HG02852 (cell line): ENCODE measurements at regions not wholly inside any gene's neighbourhood (a gene's known extent, or its start where the extent isn't known, plus 50 kb on each side); places are given as distances from the start of the nearest gene placed in this dataset.

ENCODE experiments used
- ATAC-seq: cut with Tn5 transposase; IDR thresholded peaks from one replicate; pipeline ENCODE4 v1.9.1; 2021; ENCODE audit warnings: mild to moderate bottlenecking, moderate library complexity; ENCODE audit not compliant: unreplicated experiment

DNA sequence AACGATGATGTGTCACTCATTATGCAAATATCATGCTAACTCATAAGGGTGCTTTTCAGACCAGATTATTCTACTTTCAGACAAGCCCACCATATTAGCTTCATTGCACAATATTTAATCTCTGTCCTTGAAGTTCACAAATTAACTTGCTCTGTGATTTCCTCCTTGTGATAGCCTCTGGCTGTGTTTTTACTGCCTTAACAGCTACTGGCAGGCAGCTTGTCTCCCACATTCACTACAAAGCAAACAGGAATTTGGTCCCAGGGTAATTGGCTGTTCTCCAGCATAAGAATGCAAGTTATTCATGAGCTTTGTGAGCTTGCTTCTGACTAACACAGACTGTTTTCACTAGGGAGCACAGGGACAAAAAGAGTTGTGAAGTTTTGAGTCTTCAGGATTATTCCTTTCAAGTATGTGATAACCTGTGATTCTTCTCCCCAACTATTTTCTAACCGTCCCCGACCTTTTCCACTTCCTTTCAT is 87.9 kb upstream of the HMCN1 start:
- ATAC-seq = no peak

DNA sequence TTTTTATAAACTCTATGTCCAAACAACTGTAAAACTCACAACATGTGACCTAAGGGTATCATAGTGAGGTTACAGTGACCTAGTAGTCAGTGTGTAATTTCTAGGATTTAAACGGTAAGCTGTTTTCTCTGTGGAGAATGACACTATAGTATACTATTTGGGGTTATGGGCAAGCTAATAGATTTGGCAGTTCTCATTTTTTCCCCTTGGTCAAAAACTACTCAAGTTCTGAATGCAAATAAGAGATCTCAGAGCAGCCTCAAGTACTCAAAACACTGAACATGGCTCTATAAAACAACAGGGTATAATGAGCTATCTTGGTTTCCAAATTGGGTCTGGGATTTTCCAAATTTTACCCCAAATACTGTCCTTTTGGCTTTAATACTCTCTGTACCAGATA is 88.5 kb upstream of the HMCN1 start:
- no peak for ATAC-seq

DNA sequence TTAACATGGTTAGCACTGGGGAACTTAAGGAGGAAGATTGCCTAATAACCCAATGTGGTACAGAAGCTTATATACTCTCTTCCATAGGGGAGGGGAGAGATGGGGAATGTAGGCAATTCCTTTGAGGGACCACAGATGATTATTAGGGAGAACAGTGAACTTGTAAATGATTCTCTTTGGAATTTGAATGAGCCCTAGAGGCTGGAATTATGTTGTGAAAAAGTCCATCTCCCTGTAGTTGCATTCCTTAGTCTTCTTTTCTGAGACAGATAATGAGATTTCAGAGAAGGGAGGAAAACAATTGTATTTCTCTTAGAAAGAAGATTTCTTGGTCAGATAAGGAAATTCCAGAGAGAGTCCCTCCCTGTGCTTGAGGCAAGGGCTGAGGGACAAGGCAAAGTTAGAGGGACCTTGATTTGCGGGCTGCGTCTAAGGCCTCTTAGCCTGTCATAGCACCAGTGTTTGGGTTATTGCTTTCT is 89.0 kb upstream of the HMCN1 start:
- no peak for ATAC-seq

DNA sequence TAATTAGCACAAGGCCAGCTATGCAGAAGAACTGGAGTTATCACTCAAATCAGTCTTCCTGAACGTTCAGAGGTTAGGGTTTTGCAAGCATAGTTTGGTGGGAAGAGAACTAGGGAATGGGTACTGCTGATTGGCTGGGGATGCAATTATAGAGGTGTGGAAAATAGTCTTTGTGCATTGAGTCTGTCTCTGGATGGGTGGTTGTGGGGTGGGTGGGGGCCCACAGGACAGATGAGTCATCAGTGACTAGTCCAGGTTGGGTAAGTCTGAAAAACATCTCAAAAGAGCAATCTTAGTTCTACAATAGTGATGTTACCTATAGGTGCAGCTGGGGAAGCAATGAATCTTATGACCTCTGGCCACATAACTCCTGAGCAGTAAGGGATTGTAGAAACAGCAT is 89.7 kb upstream of the HMCN1 start:
- no peak for ATAC-seq

DNA sequence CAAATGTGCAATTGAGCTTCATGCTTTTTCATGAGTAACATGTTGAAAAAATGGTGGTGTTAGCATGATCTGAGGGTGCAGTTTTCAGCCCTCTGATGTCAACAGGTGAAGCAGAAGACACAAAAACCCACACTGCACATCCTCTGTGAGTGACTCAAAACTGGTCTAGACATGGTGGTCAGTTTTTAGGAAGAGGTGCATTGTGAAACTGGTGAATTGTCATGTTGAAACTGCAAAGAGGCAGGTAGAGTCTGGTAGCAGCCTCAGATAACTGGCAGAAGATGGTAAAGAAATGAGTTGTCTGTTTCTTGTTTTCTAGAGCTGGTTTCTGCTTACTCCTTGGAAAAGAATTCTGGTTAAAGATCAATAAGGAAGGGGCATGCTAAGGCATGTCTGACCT is 97.3 kb upstream of the HMCN1 start:
- ATAC-seq = peak; percentile 99

DNA sequence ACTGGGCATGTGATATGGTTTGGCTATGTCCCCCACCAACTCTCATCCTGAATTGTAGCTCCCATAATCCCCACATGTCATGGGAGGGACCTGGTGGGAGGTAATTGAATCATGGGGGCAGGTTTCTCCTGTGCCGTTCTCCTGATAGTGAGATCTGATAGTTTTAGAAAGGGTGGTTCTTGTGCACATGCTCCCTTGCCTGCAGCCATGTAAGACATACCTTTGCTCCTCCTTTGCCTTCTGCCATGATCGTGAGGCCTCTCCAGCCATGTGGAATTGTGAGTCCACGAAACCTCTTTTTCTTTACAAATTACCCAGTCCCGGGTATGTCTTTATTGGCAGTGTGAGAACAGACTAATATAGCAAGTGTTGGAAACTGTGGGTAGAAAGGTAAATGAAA is 99.5 kb upstream of the HMCN1 start:
- ATAC-seq = no peak

DNA sequence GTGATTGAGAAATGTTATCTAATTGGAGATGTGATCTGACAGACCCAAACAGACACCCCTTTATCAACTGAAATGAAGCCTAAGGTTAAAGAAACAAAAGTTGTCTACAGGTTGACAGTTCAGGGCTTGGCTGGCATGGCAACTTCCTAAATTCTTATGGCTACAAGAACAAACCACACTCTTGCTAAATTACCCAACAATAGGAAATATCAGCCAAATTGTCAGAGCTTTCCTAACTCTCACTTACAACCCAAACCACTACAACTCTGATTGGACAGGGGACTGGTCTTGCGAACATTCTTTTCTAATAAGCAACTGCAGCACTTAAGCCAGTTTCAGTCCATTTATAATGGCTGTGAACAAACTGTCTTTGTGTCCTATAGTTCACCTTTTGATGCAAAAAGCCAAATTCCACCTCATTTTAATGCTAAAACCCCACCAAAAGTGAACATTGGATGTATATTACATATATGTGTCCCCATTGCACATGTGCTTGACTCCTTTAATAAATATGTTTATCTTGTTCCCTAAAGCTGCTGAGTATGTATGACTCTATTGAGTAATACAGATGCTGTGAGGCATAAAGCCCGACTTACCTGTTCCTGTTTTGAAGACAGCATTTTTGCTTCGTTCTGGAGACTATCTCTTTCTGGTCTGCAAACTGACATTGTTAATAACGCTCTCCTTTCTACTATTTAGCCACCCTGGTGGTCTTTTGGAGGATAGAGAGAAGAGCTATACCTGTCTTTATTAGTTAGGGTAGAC is 101.3 kb upstream of the HMCN1 start:
- ATAC-seq = no peak

DNA sequence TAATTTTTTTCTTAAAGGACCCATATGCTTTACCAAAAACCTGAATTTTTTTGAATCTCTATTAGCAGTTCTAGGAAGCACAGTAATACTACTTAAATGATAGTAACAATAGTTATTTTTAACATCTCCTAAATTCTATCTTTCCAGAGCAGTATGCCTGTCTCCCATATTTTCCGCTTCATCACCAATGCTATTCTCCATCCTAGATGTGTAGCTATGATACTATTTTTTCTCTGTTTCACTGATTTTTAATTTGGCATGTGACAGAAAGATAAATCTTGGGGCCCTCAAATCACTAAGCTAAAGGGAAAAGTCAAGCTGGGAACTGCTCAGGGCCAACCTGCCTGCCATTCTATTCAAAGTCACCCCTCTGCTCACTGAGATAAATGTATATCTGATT is 102.3 kb upstream of the HMCN1 start:
- no peak for ATAC-seq

DNA sequence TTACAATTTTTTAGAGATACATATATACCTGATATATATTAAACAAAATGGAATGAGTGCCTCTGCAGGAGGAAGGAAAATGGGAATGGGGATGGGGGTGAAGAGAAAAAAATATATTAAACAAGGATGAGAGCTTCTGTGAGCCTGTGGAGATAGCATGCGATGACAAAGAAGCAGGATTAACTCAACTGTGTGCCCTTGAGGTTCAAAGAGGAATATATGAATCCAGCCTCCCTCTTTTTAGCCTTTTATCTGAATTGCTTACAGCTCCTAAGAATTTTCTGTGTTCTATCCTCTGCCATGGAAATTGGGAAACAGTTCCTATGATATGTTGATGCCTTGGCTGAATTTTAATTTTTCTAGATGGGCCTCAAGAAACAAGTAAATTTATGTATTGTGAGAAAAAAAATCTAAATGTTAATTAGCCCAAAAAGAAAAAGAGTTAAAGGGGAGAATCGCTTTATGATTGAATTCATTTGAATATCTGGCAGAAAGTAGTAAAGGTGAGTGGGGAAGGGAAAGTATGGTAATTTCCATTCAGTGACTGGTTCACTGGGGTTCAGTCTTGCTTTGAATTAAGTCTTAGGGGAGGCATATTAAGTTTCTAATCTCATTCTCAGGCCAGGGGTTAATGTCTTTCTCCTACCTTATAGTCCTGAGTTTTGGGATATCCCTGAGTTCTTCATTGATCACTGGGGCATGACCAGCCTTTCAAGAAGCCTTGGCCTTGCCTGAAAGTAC is 106.3 kb upstream of the HMCN1 start:
- no peak for ATAC-seq

DNA sequence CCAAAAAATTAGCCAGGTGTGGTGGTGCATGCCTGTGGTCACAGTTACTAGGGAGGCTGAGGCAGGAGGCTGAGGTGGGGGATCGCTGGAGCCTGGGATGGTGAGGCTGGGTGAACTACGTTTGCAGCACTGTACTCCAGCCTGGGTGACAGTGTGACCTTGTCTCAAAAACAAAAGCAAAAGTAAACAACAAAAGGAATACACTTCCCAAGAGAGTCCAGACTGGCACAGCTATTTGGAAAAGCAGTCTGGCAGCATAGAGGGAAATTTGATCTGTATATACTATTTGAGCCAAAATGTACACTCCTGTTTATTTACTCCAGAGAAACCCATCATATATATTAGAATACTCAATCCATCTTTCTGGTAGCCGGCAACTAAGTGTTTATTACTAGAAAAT is 107.0 kb upstream of the HMCN1 start:
- no peak for ATAC-seq

DNA sequence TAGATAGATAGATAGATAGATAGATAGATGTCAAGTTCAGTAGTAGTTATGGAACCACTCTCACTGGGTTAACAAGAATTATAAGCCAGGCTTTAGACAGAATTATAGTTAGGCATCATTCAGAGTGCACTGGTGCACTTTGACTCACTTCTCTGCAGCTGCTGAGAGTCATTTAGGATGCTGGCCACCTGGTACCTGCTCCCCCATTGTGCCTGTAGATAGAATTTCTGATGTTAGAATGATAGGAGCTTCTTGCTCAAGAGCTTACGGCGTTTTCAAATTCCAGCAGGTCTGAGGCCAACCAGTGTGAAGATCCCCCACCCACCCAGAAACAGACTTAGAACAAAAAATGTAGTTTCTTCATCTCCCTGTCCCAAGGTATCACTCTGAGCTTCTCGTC is 107.8 kb upstream of the HMCN1 start:
- no peak for ATAC-seq

DNA sequence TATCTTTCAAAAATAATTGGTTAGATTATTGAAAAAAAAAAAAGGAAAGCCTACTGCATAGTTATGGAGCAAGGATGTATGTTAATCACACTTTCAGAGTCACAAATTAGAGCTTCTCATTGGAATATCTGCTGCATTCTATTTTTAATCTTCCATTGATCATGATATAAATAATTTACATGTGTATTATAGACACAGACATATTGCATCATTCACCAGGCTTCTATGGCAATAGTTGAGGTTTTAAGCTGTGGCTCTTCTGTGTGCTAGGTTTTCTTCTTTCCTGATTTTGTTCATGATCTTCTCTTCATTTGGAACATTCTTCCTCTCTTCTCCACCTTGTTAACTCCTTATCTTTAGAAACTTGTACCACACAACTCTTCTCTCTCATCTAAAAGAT is 123.2 kb upstream of the HMCN1 start:
- no peak for ATAC-seq

DNA sequence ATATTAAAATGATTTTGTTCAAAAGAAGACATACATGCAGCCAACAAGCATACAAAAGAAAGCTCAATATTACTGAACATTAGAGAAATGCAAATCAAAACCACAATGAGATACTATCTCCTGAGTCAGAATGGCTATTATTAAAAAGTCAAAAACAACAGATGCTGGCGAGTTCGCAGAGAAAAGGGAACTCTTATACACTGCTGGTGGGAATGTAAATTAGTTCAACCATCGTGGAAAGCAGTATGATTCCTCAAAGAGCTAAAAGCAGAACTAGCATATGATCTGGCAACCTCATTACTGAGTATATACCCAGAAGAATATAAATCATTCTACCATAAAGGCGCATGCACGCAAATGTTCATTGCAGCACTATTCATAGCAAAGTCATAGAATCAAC is 126.0 kb upstream of the HMCN1 start:
- ATAC-seq = peak; percentile 83

DNA sequence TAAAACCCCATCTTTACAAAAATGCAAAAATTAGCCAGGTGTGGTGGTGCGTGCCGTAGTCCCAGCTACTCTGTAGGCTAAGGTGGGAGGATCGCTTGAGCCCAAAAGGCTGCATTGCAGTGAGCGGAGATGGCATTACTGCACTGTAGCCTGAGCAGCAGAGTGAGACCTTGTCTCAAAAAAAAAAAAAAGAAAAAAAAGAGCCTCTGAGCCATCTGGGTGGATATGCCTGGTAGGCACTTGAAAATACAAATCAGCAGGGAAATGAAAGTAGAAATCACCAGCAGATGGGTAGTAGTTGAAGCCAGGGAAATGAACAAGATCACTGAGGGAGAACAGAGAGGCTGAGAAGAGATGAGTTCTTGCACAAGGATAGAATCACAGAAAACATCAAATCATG is 131.0 kb upstream of the HMCN1 start:
- ATAC-seq = peak; percentile 73

GRCh38 chr1:185601189-185601588 is 133.0 kb upstream of the HMCN1 start:
- ATAC-seq = no peak

- no peak for ATAC-seq
These were observed 133.6 kb upstream of the HMCN1 start for GRCh38 chr1:185600641-185601040.

GRCh38 chr1:185598332-185598731 is 135.9 kb upstream of the HMCN1 start:
- ATAC-seq = no peak

GRCh38 chr1:185595835-185596667 is 138.1 kb upstream of the HMCN1 start:
- ATAC-seq = peak; percentile 83

DNA sequence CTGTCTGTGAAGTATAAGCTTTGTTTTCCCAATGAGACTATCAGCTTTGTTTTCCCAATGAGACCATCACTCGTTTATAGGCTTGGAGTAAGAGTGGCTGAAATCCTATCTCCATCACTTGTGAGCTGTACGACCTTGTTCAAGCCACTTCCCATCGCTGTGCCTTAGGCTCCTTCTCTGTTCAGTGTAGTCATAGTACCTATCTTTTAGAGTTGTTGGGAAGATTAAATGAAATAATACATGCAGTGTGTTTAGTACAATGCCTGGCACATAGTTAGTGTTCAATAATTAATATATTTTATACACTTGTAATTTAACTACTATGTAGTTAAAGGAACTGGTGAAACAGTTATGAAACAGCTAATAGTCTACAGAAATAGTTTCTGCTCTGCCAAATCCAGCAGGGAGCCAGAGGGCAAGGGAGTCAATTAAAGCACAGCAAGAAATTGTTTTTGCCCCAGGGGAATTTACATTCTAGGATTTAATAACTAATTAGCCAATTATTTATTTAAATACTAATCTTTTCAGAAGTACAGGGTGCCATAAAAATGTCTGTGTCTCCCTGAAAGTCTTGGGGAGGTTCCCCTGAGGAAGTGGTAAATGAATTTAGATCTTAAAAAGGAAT is 139.3 kb upstream of the HMCN1 start:
- ATAC-seq = no peak

GRCh38 chr1:185593271-185593670 is 140.9 kb upstream of the HMCN1 start:
- ATAC-seq = no peak

GRCh38 chr1:185585770-185586169 is 148.4 kb upstream of the HMCN1 start:
- ATAC-seq = no peak
